ENCODE measurements at regions not wholly inside any gene's neighbourhood (a gene's known extent, or its start where the extent isn't known, plus 50 kb on each side); places are given as distances from the start of the nearest gene placed in this dataset.

GRCh38 chr4:1547856-1548826, 136.0 kb downstream of the FAM53A start:
- Histone ChIP-seq H4K20me1 (ENCODE audit: insufficient read depth, low read length) (no peaks in the 10 kb centered on the region), H2AFZ (ENCODE audit: low read length) (no peak overlapping the region), H3K9me3 (ENCODE audit: low read length) (no peaks in the 10 kb centered on the region), H3K9me2 (ENCODE audit: insufficient read depth, low read length) (no peaks in the 10 kb centered on the region), H3K27ac (ENCODE audit: low read depth, low read length, poor library complexity, severe bottlenecking) (no peak overlapping the region), H3K4me1 (ENCODE audit: insufficient read depth, low read length, poor library complexity, severe bottlenecking) (no peaks in the 10 kb centered on the region), H3K4me2 (ENCODE audit: low read length) (no peak overlapping the region), H3K36me3 (ENCODE audit: insufficient read depth, low read length) (no peaks in the 10 kb centered on the region), H3K4me3 (ENCODE audit: low read depth, low read length, poor library complexity, severe bottlenecking) (no peak overlapping the region), H3K79me2 (ENCODE audit: insufficient read depth, low read depth, low read length) (no peaks in the 10 kb centered on the region)
- no peak for DNase-seq (ENCODE audit: low spot score)
- BruUV-seq (replicated peaks) = no TSS peak
- POLR2A ChIA-PET = no interaction called here
- CTCF ChIA-PET (ENCODE audit: unreplicated experiment) = interaction anchor here (0.9 kb wide), 1 partner anchor 26 kb away, joined by 3 read pairs; no protein-coding TSS in a partner anchor
- intact Hi-C loops (cut with micrococcal nuclease; ENCODE audit: unreplicated experiment) = loop anchor here (10.0 kb wide), 1 partner anchor 413 kb away; no protein-coding TSS in a partner anchor
- TF ChIP-seq, protein P1, sequence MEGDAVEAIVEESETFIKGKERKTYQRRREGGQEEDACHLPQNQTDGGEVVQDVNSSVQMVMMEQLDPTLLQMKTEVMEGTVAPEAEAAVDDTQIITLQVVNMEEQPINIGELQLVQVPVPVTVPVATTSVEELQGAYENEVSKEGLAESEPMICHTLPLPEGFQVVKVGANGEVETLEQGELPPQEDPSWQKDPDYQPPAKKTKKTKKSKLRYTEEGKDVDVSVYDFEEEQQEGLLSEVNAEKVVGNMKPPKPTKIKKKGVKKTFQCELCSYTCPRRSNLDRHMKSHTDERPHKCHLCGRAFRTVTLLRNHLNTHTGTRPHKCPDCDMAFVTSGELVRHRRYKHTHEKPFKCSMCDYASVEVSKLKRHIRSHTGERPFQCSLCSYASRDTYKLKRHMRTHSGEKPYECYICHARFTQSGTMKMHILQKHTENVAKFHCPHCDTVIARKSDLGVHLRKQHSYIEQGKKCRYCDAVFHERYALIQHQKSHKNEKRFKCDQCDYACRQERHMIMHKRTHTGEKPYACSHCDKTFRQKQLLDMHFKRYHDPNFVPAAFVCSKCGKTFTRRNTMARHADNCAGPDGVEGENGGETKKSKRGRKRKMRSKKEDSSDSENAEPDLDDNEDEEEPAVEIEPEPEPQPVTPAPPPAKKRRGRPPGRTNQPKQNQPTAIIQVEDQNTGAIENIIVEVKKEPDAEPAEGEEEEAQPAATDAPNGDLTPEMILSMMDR (conservative IDR thresholded peaks at IDR 0.05; ENCODE audit: low read length) = no peak
- TF ChIP-seq EZH2phosphoT487 (IDR thresholded peaks at IDR 0.05; ENCODE audit: borderline replicate concordance, low read depth, low read length) = no peak

DNA sequence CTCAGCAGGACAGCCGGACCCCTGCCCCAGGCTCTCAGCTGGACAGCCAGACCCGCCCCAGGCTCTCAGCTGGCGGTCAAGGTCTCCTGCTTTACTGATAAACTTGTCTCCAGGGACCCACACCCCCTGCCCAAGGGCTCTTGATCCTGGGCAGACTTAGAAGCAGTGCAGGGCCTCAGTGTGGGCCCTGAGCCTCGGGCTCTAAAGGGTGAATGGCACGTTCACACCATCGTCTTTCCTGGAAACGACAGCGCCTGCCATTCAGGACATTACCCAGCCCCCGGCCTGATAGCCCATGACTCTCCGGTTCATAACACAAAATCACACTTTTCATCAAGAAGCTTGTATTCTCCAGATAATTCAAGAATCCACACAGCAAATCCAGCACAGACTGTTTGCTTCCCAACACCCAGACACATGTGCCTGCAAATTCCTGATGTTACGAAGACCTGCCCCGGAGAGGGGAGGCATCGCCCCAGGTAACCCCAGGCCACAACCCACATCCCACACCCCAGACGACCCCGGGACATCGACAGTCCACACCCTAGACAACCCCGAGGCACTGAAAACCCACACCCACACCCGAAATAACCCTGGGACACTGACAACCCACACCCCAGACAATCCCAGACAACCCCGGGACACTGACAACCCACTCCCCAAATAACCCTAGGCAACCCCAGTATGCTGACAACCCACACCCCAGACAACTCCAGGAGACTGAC, 136.8 kb downstream of the FAM53A start:
- intact Hi-C loops (cut with micrococcal nuclease; ENCODE audit: unreplicated experiment) = loop anchor here (10.0 kb wide), 1 partner anchor 412 kb away; no protein-coding TSS in a partner anchor
- CTCF ChIA-PET (ENCODE audit: unreplicated experiment) = no interaction called here
- BruUV-seq (replicated peaks) = no TSS peak
- no peaks in the 10 kb centered on the region for H4K20me1 ChIP-seq (ENCODE audit: insufficient read depth, low read length)
- H3K9me3 ChIP-seq (ENCODE audit: low read length) = no peaks in the 10 kb centered on the region
- POLR2A ChIA-PET = no interaction called here
- H3K79me2 ChIP-seq (ENCODE audit: insufficient read depth, low read depth, low read length) = no peaks in the 10 kb centered on the region
- no peak overlapping the region for H3K4me3 ChIP-seq (ENCODE audit: low read depth, low read length, poor library complexity, severe bottlenecking)
- H3K4me2 ChIP-seq (ENCODE audit: low read length) = no peak overlapping the region
- TF ChIP-seq, protein P1 (conservative IDR thresholded peaks at IDR 0.05; ENCODE audit: low read length) = no peak
- no peak for TF ChIP-seq EZH2phosphoT487 (IDR thresholded peaks at IDR 0.05; ENCODE audit: borderline replicate concordance, low read depth, low read length)
- H3K9me2 ChIP-seq (ENCODE audit: insufficient read depth, low read length) = no peaks in the 10 kb centered on the region
- no peak overlapping the region for H2AFZ ChIP-seq (ENCODE audit: low read length)
- no peak overlapping the region for H3K27ac ChIP-seq (ENCODE audit: low read depth, low read length, poor library complexity, severe bottlenecking)
- H3K4me1 ChIP-seq (ENCODE audit: insufficient read depth, low read length, poor library complexity, severe bottlenecking) = no peaks in the 10 kb centered on the region
- no peaks in the 10 kb centered on the region for H3K36me3 ChIP-seq (ENCODE audit: insufficient read depth, low read length)
- DNase-seq (ENCODE audit: low spot score) = no peak

All from OCI-LY7 (cell line).